ENCODE measurements at regions not wholly inside any gene's neighbourhood (a gene's known extent, or its start where the extent isn't known, plus 50 kb on each side); places are given as distances from the start of the nearest gene placed in this dataset.

- H3K4me3 ChIP-seq = no peak overlapping the region
- H3K9me3 ChIP-seq = no peaks in the 10 kb centered on the region
- H3K27me3 ChIP-seq = no peaks in the 10 kb centered on the region
- peak overlapping the region; percentile 28 to 84 for H3K27ac ChIP-seq
- H3K36me3 ChIP-seq = no peaks in the 10 kb centered on the region
- H3K4me1 ChIP-seq = peaks cover 0 to 47% of the 10 kb centered on the region in 2 donors
- TF ChIP-seq, protein P1, sequence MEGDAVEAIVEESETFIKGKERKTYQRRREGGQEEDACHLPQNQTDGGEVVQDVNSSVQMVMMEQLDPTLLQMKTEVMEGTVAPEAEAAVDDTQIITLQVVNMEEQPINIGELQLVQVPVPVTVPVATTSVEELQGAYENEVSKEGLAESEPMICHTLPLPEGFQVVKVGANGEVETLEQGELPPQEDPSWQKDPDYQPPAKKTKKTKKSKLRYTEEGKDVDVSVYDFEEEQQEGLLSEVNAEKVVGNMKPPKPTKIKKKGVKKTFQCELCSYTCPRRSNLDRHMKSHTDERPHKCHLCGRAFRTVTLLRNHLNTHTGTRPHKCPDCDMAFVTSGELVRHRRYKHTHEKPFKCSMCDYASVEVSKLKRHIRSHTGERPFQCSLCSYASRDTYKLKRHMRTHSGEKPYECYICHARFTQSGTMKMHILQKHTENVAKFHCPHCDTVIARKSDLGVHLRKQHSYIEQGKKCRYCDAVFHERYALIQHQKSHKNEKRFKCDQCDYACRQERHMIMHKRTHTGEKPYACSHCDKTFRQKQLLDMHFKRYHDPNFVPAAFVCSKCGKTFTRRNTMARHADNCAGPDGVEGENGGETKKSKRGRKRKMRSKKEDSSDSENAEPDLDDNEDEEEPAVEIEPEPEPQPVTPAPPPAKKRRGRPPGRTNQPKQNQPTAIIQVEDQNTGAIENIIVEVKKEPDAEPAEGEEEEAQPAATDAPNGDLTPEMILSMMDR (IDR thresholded peaks at IDR 0.05) = no peak
- DNase-seq (ENCODE audit: low spot score) = no peak
Measured at GRCh38 chr2:216557413-216557812, 58.8 kb downstream of the RPL37A start.

DNA sequence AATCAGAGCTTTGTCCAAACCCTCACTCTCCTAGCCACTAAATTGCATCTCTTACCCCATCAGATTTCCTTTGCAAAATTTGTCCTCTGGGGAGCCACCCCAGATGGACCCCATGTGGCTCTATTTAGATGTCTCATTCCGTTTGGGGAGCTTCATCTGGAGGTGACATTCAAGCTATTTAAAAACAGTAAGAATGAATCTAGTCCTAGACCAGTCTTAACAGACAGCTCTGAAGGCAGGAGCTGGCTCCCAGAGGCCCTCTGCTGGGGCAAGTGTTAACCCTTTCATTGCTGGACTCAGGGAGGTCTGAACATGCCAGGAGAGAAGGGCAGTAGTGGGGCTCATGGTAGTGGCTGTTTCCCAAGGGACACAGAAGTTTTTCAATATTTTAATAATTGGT is 59.2 kb downstream of the RPL37A start:
- H3K27ac ChIP-seq = peak overlapping the region in 1 of 2 donors; percentile 84
- H3K4me1 ChIP-seq = peaks cover 0 to 47% of the 10 kb centered on the region in 2 donors
- no peaks in the 10 kb centered on the region for H3K27me3 ChIP-seq

GRCh38 chr2:216559625-216560156 is 61.0 kb downstream of the RPL37A start:
- Histone ChIP-seq H3K27ac (no peak overlapping the region), H3K36me3 (no peaks in the 10 kb centered on the region), H3K9me3 (no peaks in the 10 kb centered on the region), H3K4me1 (peaks cover 0 to 40% of the 10 kb centered on the region in 2 donors), H3K4me3 (no peak overlapping the region), H3K27me3 (no peaks in the 10 kb centered on the region)
- TF ChIP-seq, protein P1 (IDR thresholded peaks at IDR 0.05) = no peak
- DNase-seq (ENCODE audit: low spot score) = no peak

More for the DNA sequence above, 59.2 kb downstream of the RPL37A start:
- no peak for DNase-seq (ENCODE audit: low spot score)
- Histone ChIP-seq H3K36me3 (no peaks in the 10 kb centered on the region), H3K4me3 (no peak overlapping the region), H3K9me3 (no peaks in the 10 kb centered on the region)
- TF ChIP-seq, protein P1 (IDR thresholded peaks at IDR 0.05) = no peak

DNA sequence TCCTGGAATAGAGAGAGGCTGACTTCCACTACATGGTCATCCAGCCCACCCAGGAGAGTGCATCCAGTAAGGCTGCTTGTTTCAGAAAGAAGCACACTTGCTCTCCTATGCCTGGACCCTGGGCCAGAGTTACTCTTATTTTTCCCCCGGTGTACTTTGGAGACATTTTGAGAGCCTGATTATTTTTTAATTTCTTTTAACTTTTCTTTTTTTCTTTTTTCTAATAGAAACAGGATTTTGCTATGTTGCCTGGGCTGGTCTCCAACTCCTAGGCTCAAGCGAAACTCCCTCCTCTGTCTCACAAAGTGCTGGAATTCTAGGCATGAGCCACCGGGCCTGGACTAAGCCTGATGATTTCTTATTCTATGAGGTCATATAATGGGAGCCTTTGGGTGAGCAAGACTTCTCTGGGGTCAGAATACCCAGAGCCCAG is 62.2 kb downstream of the RPL37A start:
- H3K27me3 ChIP-seq = no peaks in the 10 kb centered on the region
- DNase-seq (ENCODE audit: low spot score) = no peak
- TF ChIP-seq, protein P1 (IDR thresholded peaks at IDR 0.05) = no peak
- no peaks in the 10 kb centered on the region for H3K36me3 ChIP-seq
- peak overlapping the region in 1 of 2 donors; percentile 25 for H3K27ac ChIP-seq
- H3K4me1 ChIP-seq = peaks cover 0 to 29% of the 10 kb centered on the region in 2 donors
- no peaks in the 10 kb centered on the region for H3K9me3 ChIP-seq
- H3K4me3 ChIP-seq = no peak overlapping the region

DNA sequence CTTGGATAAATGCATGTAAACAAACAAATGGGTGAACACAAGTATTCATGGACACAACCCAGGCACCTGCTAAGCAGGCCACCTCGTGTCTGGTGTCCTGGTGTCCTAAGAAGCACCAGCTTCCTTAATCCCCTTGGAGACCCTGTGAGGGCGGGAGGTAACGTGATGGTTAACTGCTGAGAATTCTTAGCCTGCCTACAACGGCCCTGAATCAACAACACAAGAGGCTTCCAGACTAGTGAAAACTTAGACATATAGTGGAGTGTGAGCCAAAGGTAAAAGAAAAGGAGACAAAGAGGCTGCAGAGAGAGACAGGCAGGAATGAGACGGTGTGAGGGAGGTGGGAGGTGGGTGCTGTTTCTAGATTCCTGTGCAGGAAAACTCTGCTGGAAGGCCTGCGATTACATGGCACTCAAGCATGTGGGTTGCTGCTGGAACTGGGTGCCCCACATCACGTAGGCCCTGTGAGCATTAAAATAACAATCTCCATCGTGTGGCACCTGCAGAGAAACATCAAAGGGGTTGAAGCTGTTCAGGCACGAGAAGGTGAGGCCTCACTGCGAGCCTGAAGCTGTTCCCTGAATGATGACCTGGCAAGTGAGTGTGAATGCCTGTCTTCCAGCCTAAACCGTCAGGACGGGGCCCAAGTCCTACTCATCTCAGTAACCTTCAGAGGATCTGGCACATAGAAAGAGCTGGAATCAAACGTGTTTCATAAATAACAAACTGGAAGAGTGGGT is 64.2 kb downstream of the RPL37A start:
- no peaks in the 10 kb centered on the region for H3K9me3 ChIP-seq
- H3K4me1 ChIP-seq = peaks cover 0 to 16% of the 10 kb centered on the region in 2 donors
- no peak overlapping the region for H3K4me3 ChIP-seq
- TF ChIP-seq, protein P1 (IDR thresholded peaks at IDR 0.05) = no peak
- DNase-seq (ENCODE audit: low spot score) = no peak
- no peak overlapping the region for H3K27ac ChIP-seq
- no peaks in the 10 kb centered on the region for H3K27me3 ChIP-seq
- H3K36me3 ChIP-seq = no peaks in the 10 kb centered on the region

All from right atrium auricular region (tissue), 2 donors.